ENCODE measurements at regions not wholly inside any gene's neighbourhood (a gene's known extent, or its start where the extent isn't known, plus 50 kb on each side); places are given as distances from the start of the nearest gene placed in this dataset.

DNA sequence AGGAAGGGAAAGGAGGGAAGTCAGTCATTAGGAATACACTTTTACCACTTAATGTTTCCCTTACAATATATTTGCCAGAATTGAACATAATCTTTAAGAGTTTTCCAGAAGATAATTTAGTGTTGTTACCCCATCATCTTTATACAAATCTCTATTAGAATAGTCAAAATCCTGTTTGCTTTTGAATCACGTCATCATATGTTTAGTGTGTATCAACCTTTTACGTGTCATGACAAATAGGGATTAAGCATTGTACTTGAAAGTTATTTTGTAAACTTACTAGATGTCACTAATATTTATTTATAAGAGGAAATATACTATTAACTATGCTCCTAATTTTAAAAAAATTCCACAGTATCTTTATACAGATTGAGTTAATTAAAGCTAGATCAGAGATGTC, 1899.5 kb downstream of the MAT2B start:
- Mint-ChIP-seq H3K36me3 (ENCODE audit: low read depth) (no peaks in the 10 kb centered on the region), H3K4me3 (no peak overlapping the region), H3K9me3 (peaks cover 20% of the 10 kb centered on the region), H3K27ac (no peak overlapping the region), H3K4me1 (no peaks in the 10 kb centered on the region), H3K27me3 (ENCODE audit: insufficient read depth) (no peaks in the 10 kb centered on the region)
- no peak for TF ChIP-seq CTCF (conservative IDR thresholded peaks at IDR 0.05)
- Histone ChIP-seq H3K36me3 (ENCODE audit: control insufficient read depth, insufficient read depth, low read length) (no peaks in the 10 kb centered on the region), H3K9me3 (ENCODE audit: control insufficient read depth, low read length) (peaks cover 3% of the 10 kb centered on the region), H3K9ac (ENCODE audit: extremely low read depth, low read length, poor library complexity, severe bottlenecking) (no peak overlapping the region), H3K27me3 (ENCODE audit: control insufficient read depth, insufficient read depth, low read length, poor library complexity, severe bottlenecking) (no peaks in the 10 kb centered on the region), H3K4me1 (ENCODE audit: control insufficient read depth, insufficient read depth, low read length) (no peaks in the 10 kb centered on the region), H3K27ac (ENCODE audit: low read depth, low read length) (no peak overlapping the region), H3K4me3 (ENCODE audit: low read length) (no peak overlapping the region)
- 100% methylated on average over 2 of the region's 2 CpGs; no CpG with 5 or more reads in 1 of the 2 experiments for WGBS, 2 experiments (ENCODE audit: insufficient coverage in 1 of 2, insufficient read length in 1 of 2)
- no peak for DNase-seq

DNA sequence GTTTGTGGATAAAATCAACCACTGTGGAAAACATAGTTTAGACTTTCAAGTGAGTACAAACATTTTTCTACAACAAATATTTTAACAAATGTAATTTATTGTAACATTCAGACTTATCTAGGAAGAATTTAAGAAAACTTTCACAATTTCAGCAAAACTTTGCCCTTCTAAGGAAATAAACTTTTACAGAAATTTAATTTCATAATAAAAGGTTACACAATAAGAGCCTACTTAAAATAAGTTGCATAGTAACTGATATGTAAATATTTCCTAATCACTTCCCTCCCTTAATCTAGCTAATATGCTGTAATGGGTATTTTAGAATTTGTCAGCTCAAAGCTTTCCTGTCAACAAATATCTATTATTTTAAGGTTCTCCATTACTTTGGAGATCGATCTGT, 1899.9 kb downstream of the MAT2B start:
- Histone ChIP-seq H3K36me3 (ENCODE audit: control insufficient read depth, insufficient read depth, low read length) (no peaks in the 10 kb centered on the region), H3K27ac (ENCODE audit: low read depth, low read length) (no peak overlapping the region), H3K9ac (ENCODE audit: extremely low read depth, low read length, poor library complexity, severe bottlenecking) (no peak overlapping the region), H3K4me1 (ENCODE audit: control insufficient read depth, insufficient read depth, low read length) (no peaks in the 10 kb centered on the region), H3K27me3 (ENCODE audit: control insufficient read depth, insufficient read depth, low read length, poor library complexity, severe bottlenecking) (no peaks in the 10 kb centered on the region), H3K4me3 (ENCODE audit: low read length) (no peak overlapping the region), H3K9me3 (ENCODE audit: control insufficient read depth, low read length) (peaks cover 3% of the 10 kb centered on the region)
- H3K9me3 Mint-ChIP-seq, result peaks cover 25% of the 10 kb centered on the region
- no peak overlapping the region for H3K4me3 Mint-ChIP-seq
- no peaks in the 10 kb centered on the region for H3K36me3 Mint-ChIP-seq (ENCODE audit: low read depth)
- no peaks in the 10 kb centered on the region for H3K27me3 Mint-ChIP-seq (ENCODE audit: insufficient read depth)
- H3K4me1 Mint-ChIP-seq, result no peaks in the 10 kb centered on the region
- H3K27ac Mint-ChIP-seq, result no peak overlapping the region
- no peak for TF ChIP-seq CTCF (conservative IDR thresholded peaks at IDR 0.05)
- WGBS, 2 experiments (ENCODE audit: insufficient coverage in 1 of 2, insufficient read length in 1 of 2), result 93% methylated on average over 1 of the region's 1 CpG; no CpG with 5 or more reads in 1 of the 2 experiments
- no peak for DNase-seq

- no peak overlapping the region for H3K4me3 Mint-ChIP-seq
- no peaks in the 10 kb centered on the region for H3K36me3 Mint-ChIP-seq (ENCODE audit: low read depth)
- no peaks in the 10 kb centered on the region for H3K4me1 Mint-ChIP-seq
- no peak overlapping the region for H3K4me3 ChIP-seq (ENCODE audit: low read length)
- TF ChIP-seq CTCF (conservative IDR thresholded peaks at IDR 0.05), result no peak
- 97 to 100% methylated on average over 3 of the region's 3 CpGs for WGBS, 2 experiments (ENCODE audit: insufficient coverage in 1 of 2, insufficient read length in 1 of 2)
- H3K9me3 ChIP-seq (ENCODE audit: control insufficient read depth, low read length), result peaks cover 3% of the 10 kb centered on the region
- H3K27ac ChIP-seq (ENCODE audit: low read depth, low read length), result no peak overlapping the region
- H3K36me3 ChIP-seq (ENCODE audit: control insufficient read depth, insufficient read depth, low read length), result no peaks in the 10 kb centered on the region
- DNase-seq, result no peak
- H3K4me1 ChIP-seq (ENCODE audit: control insufficient read depth, insufficient read depth, low read length), result no peaks in the 10 kb centered on the region
- H3K27me3 Mint-ChIP-seq (ENCODE audit: insufficient read depth), result no peaks in the 10 kb centered on the region
- H3K9ac ChIP-seq (ENCODE audit: extremely low read depth, low read length, poor library complexity, severe bottlenecking), result no peak overlapping the region
- H3K27ac Mint-ChIP-seq, result no peak overlapping the region
- no peaks in the 10 kb centered on the region for H3K27me3 ChIP-seq (ENCODE audit: control insufficient read depth, insufficient read depth, low read length, poor library complexity, severe bottlenecking)
- peaks cover 26% of the 10 kb centered on the region for H3K9me3 Mint-ChIP-seq
Measured at GRCh38 chr5:165407352-165407751, 1901.9 kb downstream of the MAT2B start.

All from endodermal cell (in vitro differentiated cells).